SK-N-MC (cell line): ENCODE measurements at regions not wholly inside any gene's neighbourhood (a gene's known extent, or its start where the extent isn't known, plus 50 kb on each side); places are given as distances from the start of the nearest gene placed in this dataset.

Source experiments
- EZH2 ChIP-seq: fragments of 200-600 bp; sonication (generic); IDR thresholded peaks from one replicate; pipeline ENCODE4 v1.6.1; 2017; ENCODE audit warnings: antibody characterized with exemption
- FOXP2 ChIP-seq: optimal IDR thresholded peaks from 2 replicates; pipeline ENCODE3; 2011; ENCODE audit warnings: mild to moderate bottlenecking, moderate library complexity; ENCODE audit not compliant: insufficient read depth; ENCODE audit errors: extremely low read length, control extremely low read depth
- POLR2AphosphoS5 ChIP-seq: IDR thresholded peaks from 2 replicates; pipeline ENCODE4 v1.6.1; 2012; ENCODE audit warnings: mild to moderate bottlenecking, low read depth, low read length, borderline replicate concordance

DNA sequence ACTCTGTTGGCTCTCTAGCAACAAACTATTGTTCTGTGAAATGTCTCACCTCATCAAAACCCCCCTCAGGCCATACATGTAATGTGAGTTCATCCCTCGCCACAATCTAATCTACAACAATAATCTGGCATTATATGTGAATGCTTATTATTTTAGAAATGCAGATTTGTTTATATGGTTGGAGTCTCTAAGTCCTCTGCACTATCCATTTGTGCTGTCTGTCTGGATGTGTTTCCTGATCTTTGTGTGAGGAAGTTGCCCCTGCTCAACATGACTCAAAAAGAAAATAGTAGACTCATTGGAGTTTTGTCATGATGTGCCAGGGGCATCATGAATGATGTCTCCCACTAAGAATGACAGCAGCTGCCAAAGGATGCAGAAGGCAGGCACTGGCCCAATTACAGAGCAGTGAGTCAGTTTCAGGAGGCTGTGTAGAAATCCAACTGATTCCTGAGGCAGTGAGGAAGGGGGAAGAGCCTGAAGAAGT, 161.6 kb upstream of the PDZRN3 start:
- no peak for TF ChIP-seq EZH2
- TF ChIP-seq POLR2AphosphoS5: no peak
- TF ChIP-seq FOXP2: no peak
